22Rv1 (cell line): ENCODE measurements at regions not wholly inside any gene's neighbourhood (a gene's known extent, or its start where the extent isn't known, plus 50 kb on each side); places are given as distances from the start of the nearest gene placed in this dataset.

Experiments
- ZFX ChIP-seq: fragments of 450-650 bp; IDR thresholded peaks from 2 replicates; pipeline ENCODE4 v1.6.1; 2017; ENCODE audit warnings: antibody characterized with exemption, borderline replicate concordance
- TF ChIP-seq, protein P1 (sequence below): fragments of 450-650 bp; IDR thresholded peaks from 2 replicates; pipeline ENCODE4 v1.5.1; 2017; ENCODE audit warnings: mild to moderate bottlenecking

DNA sequence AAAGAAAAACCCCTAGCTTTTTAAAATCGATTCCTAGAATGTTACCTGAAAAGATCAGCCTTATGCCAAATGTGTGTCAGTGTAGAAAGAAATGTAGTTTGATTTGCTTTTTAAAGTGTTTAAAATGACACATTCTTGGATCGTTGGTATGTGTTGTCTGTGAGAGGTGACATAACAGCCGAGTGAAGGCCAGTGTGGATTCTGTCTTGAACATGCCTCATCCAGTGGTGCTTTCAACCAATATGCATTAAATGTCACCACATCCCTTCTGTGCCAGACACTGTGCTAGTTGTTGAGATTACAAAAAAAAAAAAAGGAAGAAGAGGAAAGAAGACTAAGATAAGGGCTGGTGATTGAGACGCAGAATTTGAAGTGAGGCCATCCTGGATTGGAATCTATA lies 994.2 kb upstream of the TENM3 start:
- TF ChIP-seq, protein P1, sequence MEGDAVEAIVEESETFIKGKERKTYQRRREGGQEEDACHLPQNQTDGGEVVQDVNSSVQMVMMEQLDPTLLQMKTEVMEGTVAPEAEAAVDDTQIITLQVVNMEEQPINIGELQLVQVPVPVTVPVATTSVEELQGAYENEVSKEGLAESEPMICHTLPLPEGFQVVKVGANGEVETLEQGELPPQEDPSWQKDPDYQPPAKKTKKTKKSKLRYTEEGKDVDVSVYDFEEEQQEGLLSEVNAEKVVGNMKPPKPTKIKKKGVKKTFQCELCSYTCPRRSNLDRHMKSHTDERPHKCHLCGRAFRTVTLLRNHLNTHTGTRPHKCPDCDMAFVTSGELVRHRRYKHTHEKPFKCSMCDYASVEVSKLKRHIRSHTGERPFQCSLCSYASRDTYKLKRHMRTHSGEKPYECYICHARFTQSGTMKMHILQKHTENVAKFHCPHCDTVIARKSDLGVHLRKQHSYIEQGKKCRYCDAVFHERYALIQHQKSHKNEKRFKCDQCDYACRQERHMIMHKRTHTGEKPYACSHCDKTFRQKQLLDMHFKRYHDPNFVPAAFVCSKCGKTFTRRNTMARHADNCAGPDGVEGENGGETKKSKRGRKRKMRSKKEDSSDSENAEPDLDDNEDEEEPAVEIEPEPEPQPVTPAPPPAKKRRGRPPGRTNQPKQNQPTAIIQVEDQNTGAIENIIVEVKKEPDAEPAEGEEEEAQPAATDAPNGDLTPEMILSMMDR = no peak
- no peak for TF ChIP-seq ZFX
